ENCODE measurements at regions not wholly inside any gene's neighbourhood (a gene's known extent, or its start where the extent isn't known, plus 50 kb on each side); places are given as distances from the start of the nearest gene placed in this dataset.
"Not testable (repeated sequence)": the region's sequence is repeated elsewhere in the genome, so short reads cannot be mapped to it uniquely, and the experiment has no call there.

DNA sequence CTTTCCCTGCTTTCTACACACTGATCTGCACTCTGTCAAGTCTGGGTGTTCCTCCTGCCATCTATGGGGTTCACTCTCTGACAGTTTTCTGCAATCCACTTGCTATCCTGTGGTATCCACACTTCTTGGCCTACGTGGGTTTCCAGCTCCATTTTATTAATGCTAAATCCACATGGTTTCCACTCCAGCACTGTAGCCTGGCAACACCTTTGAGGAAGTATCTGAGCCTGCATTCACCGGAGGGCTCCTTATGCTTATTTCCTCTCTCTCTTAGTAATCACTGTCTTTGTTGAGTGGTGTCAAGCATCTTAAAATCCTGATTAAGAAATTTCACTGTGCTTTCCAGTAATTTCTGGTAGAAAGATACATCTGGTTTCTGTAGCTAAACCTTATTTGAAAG, 703.7 kb downstream of the TMEM121 start:
- in situ Hi-C loops (cut with MboI; ENCODE audit: low pct_ligation_motif_present in 1 of 4, low pct_unique_long_range_greater_than_20kb in 1 of 4, low sequenced_read_pairs in 3 of 4): no loop called here
- no peaks in the 10 kb centered on the region for H3K36me3 ChIP-seq
- TF ChIP-seq EP300 (IDR thresholded peaks at IDR 0.05; ENCODE audit: low read depth): no peak
- no peak for TF ChIP-seq POLR2A (IDR thresholded peaks at IDR 0.05)
- no peak for TF ChIP-seq POLR2AphosphoS5 (IDR thresholded peaks at IDR 0.05)
- TF ChIP-seq, protein P1, sequence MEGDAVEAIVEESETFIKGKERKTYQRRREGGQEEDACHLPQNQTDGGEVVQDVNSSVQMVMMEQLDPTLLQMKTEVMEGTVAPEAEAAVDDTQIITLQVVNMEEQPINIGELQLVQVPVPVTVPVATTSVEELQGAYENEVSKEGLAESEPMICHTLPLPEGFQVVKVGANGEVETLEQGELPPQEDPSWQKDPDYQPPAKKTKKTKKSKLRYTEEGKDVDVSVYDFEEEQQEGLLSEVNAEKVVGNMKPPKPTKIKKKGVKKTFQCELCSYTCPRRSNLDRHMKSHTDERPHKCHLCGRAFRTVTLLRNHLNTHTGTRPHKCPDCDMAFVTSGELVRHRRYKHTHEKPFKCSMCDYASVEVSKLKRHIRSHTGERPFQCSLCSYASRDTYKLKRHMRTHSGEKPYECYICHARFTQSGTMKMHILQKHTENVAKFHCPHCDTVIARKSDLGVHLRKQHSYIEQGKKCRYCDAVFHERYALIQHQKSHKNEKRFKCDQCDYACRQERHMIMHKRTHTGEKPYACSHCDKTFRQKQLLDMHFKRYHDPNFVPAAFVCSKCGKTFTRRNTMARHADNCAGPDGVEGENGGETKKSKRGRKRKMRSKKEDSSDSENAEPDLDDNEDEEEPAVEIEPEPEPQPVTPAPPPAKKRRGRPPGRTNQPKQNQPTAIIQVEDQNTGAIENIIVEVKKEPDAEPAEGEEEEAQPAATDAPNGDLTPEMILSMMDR (IDR thresholded peaks at IDR 0.05): no peak
- DNase-seq: no peak
- H3K4me1 ChIP-seq: no peaks in the 10 kb centered on the region
- WGBS, 2 donors (ENCODE audit: low coverage in 1 of 2): 31 to 50% methylated on average over 1 to 2 of the region's 2 CpGs
- H3K4me3 ChIP-seq: no peak overlapping the region
- H3K9me3 ChIP-seq: no peaks in the 10 kb centered on the region
- H3K27ac ChIP-seq: no peak overlapping the region
- H3K27me3 ChIP-seq: no peaks in the 10 kb centered on the region
- intact Hi-C loops (cut with DNase I; ENCODE audit: low total_unique reads): no loop called here

DNA sequence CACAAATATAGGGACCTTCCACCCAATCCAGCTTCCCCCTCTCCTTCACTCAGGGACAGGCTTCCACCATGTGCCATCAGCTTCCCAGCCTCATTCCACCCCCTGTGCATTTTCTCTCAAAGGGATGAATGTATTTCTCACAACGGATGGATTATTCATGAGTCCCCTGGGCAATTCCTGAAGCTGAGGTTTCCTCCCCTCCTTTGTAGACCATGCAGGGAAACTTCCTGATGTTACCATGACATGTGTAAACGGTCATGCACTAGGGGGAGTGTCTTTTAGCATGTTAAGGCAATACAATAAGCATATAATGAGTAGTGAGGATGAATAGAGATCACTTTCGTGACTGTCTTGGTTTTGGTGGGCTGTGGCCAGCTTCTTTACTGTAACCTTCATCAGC, 706.8 kb downstream of the TMEM121 start:
- DNase-seq; H3K36me3 ChIP-seq; H3K4me1 ChIP-seq; in situ Hi-C loops (cut with MboI; ENCODE audit: low pct_ligation_motif_present in 1 of 4, low pct_unique_long_range_greater_than_20kb in 1 of 4, low sequenced_read_pairs in 3 of 4); H3K27ac ChIP-seq; H3K9me3 ChIP-seq; H3K4me3 ChIP-seq; H3K27me3 ChIP-seq; intact Hi-C loops (cut with DNase I; ENCODE audit: low total_unique reads): not testable (repeated sequence)
- WGBS, 2 donors (ENCODE audit: low coverage in 1 of 2): 35 to 47% methylated on average over 2 to 3 of the region's 3 CpGs

DNA sequence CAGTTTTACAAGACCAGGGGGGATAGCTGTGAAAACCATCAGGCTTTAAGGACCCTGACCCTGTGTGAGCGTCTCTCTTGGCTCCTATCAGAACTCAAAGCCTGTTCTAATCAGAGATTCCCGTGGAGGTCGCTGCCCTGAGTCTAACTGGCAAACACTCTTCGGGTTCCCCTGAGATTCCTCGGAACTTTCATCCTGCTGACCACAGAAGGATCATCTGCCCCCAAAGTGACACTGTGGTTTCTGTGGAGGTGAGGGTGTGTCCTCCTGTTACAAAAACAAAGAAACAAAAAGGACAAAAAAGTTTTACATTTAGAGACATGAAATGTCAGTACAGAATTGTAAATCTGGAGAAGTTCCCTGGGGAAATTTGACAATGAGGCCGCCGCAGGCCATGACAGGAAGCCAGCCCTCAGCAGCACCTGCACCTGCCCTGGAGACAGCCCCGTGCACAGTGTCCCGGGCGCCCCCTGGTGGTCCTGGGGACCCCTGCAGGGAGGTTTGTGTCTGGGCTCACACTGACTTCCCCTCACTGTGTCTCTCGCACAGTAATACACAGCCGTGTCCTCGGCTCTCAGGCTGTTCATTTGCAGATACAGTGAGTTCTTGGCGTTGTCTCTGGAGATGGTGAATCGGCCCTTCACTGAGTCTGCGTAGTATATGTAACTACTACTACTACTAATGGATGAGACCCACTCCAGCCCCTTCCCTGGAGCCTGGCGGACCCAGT, 708.3 kb downstream of the TMEM121 start:
- H3K27ac ChIP-seq; H3K36me3 ChIP-seq; H3K9me3 ChIP-seq; H3K4me3 ChIP-seq; intact Hi-C loops (cut with DNase I; ENCODE audit: low total_unique reads); H3K4me1 ChIP-seq; in situ Hi-C loops (cut with MboI; ENCODE audit: low pct_ligation_motif_present in 1 of 4, low pct_unique_long_range_greater_than_20kb in 1 of 4, low sequenced_read_pairs in 3 of 4); H3K27me3 ChIP-seq; DNase-seq: not testable (repeated sequence)
- 31 to 50% methylated on average over 2 to 11 of the region's 17 CpGs for WGBS, 2 donors (ENCODE audit: low coverage in 1 of 2)
- TF ChIP-seq, protein P1 (IDR thresholded peaks at IDR 0.05): peak; percentile 18 to 38 (median 20)

DNA sequence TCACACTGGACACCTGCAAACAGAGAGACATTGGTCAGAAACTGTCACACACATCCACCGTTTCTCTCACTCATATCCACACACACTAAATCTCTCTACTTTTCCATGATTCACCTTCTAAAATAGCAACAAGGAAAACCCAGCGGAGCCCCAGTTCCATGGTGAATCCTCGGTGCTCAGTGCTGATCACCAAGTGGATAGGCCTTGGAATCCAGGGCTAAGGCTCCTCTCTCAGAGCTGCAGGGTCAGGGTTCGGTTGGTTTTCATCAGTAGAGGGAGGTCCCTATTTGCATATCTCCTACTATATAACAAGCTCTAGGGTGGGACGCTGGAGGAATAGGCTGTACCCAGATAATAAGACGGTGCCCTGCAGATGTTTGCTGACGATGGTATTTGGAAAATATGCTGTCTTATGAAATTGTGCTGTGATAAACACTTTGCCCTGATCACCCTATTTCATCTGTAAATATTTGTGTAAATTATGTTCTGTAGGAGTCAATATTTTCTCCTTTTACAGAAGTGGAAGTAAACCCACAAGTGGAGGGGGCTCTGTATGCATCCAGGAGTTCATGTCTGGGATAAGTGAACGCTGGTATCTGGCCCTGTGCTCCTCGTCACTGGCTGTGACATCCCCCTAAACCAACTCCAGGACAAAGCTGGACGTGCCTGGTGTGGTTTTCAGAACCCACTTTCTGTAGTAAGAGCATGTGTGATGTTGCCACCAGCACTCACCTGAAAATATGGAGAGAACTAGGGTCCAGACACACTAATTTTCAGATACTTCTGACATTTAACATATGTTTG, 709.2 kb downstream of the TMEM121 start:
- WGBS, 2 donors (ENCODE audit: low coverage in 1 of 2): 64 to 83% methylated on average over 2 to 10 of the region's 10 CpGs

More for the DNA sequence above, 709.2 kb downstream of the TMEM121 start:
- intact Hi-C loops (cut with DNase I; ENCODE audit: low total_unique reads): no loop called here
- Histone ChIP-seq H3K27ac (no peak overlapping the region), H3K4me3 (no peak overlapping the region), H3K36me3 (no peaks in the 10 kb centered on the region), H3K4me1 (no peaks in the 10 kb centered on the region), H3K9me3 (no peaks in the 10 kb centered on the region), H3K27me3 (peaks cover 7% of the 10 kb centered on the region)
- no peak for DNase-seq
- in situ Hi-C loops (cut with MboI; ENCODE audit: low pct_ligation_motif_present in 1 of 4, low pct_unique_long_range_greater_than_20kb in 1 of 4, low sequenced_read_pairs in 3 of 4): no loop called here
- TF ChIP-seq POLR2AphosphoS5 (IDR thresholded peaks at IDR 0.05): no peak
- no peak for TF ChIP-seq EP300 (IDR thresholded peaks at IDR 0.05; ENCODE audit: low read depth)
- no peak for TF ChIP-seq POLR2A (IDR thresholded peaks at IDR 0.05)
- TF ChIP-seq, protein P1 (IDR thresholded peaks at IDR 0.05): no peak
